Lung (tissue), 11 donors: ENCODE measurements at regions not wholly inside any gene's neighbourhood (a gene's known extent, or its start where the extent isn't known, plus 50 kb on each side); places are given as distances from the start of the nearest gene placed in this dataset.

Source experiments
- ATAC-seq: fragments of 200-7000 bp; cut with Tn5 transposase; one replicate; pipeline ENCODE4 v1.9.1; 2020; ENCODE audit warnings: moderate number of reproducible peaks; ENCODE audit not compliant: insufficient read depth, low FRiP score
- DNase-seq, 3 donors: peaks; one replicate each; pipeline ENCODE4 v3.0.0-alpha.2; 2013 to 2017
- H3K27ac ChIP-seq, 2 donors: one replicate each; pipeline ENCODE4 v1.5.1; 2013; ENCODE audit warnings: mild to moderate bottlenecking in 2 of 2, moderate library complexity in 2 of 2, control low read depth in 1 of 2, inconsistent platforms in 1 of 2, low read depth in 1 of 2, low read length in 1 of 2
- H3K27me3 ChIP-seq, 3 donors: one replicate each; pipeline ENCODE4 v1.5.1; 2013; ENCODE audit warnings: low read length in 2 of 3; ENCODE audit not compliant: control insufficient read depth in 3 of 3, insufficient read depth in 3 of 3
- H3K36me3 ChIP-seq, 4 donors: one replicate each; pipeline ENCODE4 v1.5.1; 2013; ENCODE audit warnings: low read length in 4 of 4, mild to moderate bottlenecking in 1 of 4, moderate library complexity in 1 of 4; ENCODE audit not compliant: control insufficient read depth in 4 of 4, insufficient read depth in 4 of 4
- H3K4me1 ChIP-seq, 5 donors: one replicate each; pipeline ENCODE4 v1.5.1; 2013; ENCODE audit warnings: low read length in 5 of 5, mild to moderate bottlenecking in 2 of 5, moderate library complexity in 1 of 5; ENCODE audit not compliant: control insufficient read depth in 5 of 5, insufficient read depth in 5 of 5
- H3K4me3 ChIP-seq: one replicate; pipeline ENCODE4 v1.5.1; 2013; ENCODE audit warnings: mild to moderate bottlenecking, control low read depth, moderate library complexity
- H3K9ac ChIP-seq, 2 donors: one replicate each; pipeline ENCODE4 v1.5.1; 2013; ENCODE audit warnings: low read length in 2 of 2, control low read depth in 1 of 2; ENCODE audit not compliant: insufficient read depth in 1 of 2
- H3K9me3 ChIP-seq, 4 donors: one replicate each; pipeline ENCODE4 v1.5.1; 2013; ENCODE audit warnings: low read length in 3 of 4, mild to moderate bottlenecking in 1 of 4, moderate library complexity in 1 of 4; ENCODE audit not compliant: control insufficient read depth in 4 of 4, insufficient read depth in 3 of 4
- WGBS, 2 donors: extraction: QIAGEN DNeasy Blood & Tissue Kit; methylation state at CpG; one replicate each; pipeline ENCODE4 v1.1.7; 2013; 5-methylcytosine and 5-hydroxymethylcytosine counted together
- TF ChIP-seq, protein P1 (sequence below): IDR thresholded peaks from 2 replicates; pipeline ENCODE4 v1.5.1; 2012; ENCODE audit warnings: mild to moderate bottlenecking; ENCODE audit errors: control extremely low read depth, extremely low read depth
- donor health status: control.
- donor health status: control.
- donor health status: Bipolar disorder and iron deficiency.
- donor health status: healthy.
- donor health status: DM: yes; HTN: yes; CAD: no.

DNA sequence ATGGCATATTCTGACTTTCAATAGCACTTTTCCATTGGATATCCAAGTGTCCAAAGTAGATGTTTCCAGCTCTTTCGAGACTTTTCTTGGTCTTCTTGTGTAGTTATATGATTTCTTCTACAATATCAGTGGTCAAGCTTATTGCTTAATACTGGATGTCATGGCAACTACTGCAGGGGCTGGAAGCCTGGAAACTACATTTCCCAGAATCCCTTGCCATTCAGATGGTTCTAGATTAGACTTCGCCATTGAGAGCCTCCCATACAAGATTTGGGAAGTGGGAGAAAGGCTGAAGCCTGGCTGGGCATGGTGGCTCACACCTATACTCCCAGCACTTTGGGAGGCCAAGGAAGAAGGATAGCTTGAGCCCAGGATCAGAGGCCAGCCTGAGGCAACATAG, 153.6 kb downstream of the C16orf95 start:
- TF ChIP-seq, protein P1, sequence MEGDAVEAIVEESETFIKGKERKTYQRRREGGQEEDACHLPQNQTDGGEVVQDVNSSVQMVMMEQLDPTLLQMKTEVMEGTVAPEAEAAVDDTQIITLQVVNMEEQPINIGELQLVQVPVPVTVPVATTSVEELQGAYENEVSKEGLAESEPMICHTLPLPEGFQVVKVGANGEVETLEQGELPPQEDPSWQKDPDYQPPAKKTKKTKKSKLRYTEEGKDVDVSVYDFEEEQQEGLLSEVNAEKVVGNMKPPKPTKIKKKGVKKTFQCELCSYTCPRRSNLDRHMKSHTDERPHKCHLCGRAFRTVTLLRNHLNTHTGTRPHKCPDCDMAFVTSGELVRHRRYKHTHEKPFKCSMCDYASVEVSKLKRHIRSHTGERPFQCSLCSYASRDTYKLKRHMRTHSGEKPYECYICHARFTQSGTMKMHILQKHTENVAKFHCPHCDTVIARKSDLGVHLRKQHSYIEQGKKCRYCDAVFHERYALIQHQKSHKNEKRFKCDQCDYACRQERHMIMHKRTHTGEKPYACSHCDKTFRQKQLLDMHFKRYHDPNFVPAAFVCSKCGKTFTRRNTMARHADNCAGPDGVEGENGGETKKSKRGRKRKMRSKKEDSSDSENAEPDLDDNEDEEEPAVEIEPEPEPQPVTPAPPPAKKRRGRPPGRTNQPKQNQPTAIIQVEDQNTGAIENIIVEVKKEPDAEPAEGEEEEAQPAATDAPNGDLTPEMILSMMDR = no peak
- Histone ChIP-seq H3K27me3 (peaks cover 0 to 2% (median 0%) of the 10 kb centered on the region in 3 donors), H3K9ac (no peak overlapping the region), H3K4me3 (no peak overlapping the region), H3K9me3 (peaks cover 0 to 3% (median 0%) of the 10 kb centered on the region in 4 donors), H3K4me1 (no peaks in the 10 kb centered on the region), H3K36me3 (no peaks in the 10 kb centered on the region), H3K27ac (no peak overlapping the region)
- ATAC-seq (no peak), DNase-seq (no peak)
- 82 to 92% methylated on average over 2 of the region's 2 CpGs for WGBS, 2 donors

DNA sequence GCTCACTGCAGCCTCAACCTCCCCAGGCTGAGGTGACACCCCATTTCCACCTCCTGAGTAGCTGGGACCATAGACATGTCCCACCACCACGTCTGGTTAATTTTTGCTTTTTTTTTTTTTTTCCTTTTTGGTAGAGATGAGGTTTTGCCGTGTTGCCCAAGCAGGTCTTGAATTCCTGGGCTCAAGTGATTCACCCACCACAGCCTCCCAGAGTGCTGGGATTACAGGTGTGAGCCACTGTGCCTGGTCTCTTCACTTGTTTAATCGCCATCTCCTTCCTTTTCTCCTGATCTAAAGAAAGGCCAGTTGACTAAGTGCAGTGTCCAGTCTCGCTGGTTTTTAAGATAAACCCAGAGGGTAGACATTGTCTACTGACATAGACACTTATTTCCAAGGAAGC, 152.0 kb downstream of the C16orf95 start:
- ATAC-seq (no peak), DNase-seq (no peak)
- H3K36me3 ChIP-seq = no peaks in the 10 kb centered on the region
- no peaks in the 10 kb centered on the region for H3K4me1 ChIP-seq
- WGBS, 2 donors = 88 to 93% methylated on average over 4 of the region's 4 CpGs
- peaks cover 0 to 6% (median 0%) of the 10 kb centered on the region in 4 donors for H3K9me3 ChIP-seq
- H3K27ac ChIP-seq = no peak overlapping the region
- no peak overlapping the region for H3K4me3 ChIP-seq
- TF ChIP-seq, protein P1 = no peak
- peaks cover 0 to 2% (median 0%) of the 10 kb centered on the region in 3 donors for H3K27me3 ChIP-seq
- no peak overlapping the region for H3K9ac ChIP-seq

DNA sequence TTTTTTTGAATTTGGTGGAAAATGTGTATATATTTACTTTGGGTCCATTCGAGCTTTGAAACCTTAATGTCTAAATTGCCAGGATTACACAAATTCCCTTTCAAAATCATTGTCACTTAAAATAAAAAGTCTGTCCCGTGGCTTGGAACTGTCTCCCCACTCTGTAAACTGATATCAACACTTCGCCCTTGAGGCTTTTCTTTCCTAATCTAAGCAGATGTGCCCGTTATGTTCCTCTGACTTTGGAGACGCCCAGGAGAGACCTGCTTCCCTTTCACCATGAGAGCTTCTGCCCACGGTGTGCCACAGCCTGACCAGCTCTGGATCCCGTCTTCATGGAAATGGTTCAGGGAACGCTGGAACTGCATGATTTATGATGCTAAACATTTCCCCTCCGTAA, 151.3 kb downstream of the C16orf95 start:
- Histone ChIP-seq H3K27me3 (peaks cover 0 to 2% (median 0%) of the 10 kb centered on the region in 3 donors), H3K27ac (no peak overlapping the region), H3K9ac (no peak overlapping the region), H3K4me3 (no peak overlapping the region), H3K4me1 (no peaks in the 10 kb centered on the region), H3K9me3 (peaks cover 0 to 8% (median 0%) of the 10 kb centered on the region in 4 donors), H3K36me3 (no peaks in the 10 kb centered on the region)
- 68 to 70% methylated on average over 9 of the region's 9 CpGs for WGBS, 2 donors
- DNase-seq (no peak), ATAC-seq (no peak)
- TF ChIP-seq, protein P1 = no peak

DNA sequence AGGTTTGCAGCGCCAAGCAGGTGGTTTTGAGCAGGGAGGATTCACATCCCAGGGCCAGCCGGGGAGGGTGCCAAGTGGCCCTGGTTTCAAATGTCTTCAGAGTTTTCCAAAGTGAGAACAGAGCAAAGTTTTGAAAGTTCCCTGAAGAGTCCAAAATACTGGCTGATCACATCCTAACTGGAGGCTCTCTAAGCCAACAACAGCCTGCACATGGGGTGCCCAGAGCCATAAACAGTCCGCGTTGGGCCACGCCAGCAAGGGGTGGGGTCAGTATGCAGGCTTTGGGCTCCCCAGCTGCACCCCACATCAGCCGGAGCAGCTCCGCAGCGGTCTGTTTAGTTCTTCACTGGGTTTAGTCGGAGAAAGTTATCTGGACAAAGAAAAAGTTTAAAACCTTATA, 150.9 kb downstream of the C16orf95 start:
- peaks cover 0 to 2% (median 0%) of the 10 kb centered on the region in 3 donors for H3K27me3 ChIP-seq
- peaks cover 0 to 8% (median 0%) of the 10 kb centered on the region in 4 donors for H3K9me3 ChIP-seq
- DNase-seq (no peak), ATAC-seq (no peak)
- H3K4me1 ChIP-seq = no peaks in the 10 kb centered on the region
- 89 to 91% methylated on average over 9 of the region's 9 CpGs for WGBS, 2 donors
- H3K4me3 ChIP-seq = no peak overlapping the region
- no peak overlapping the region for H3K9ac ChIP-seq
- no peak overlapping the region for H3K27ac ChIP-seq
- H3K36me3 ChIP-seq = no peaks in the 10 kb centered on the region
- TF ChIP-seq, protein P1 = no peak
